GM21381 (cell line): ENCODE measurements at regions not wholly inside any gene's neighbourhood (a gene's known extent, or its start where the extent isn't known, plus 50 kb on each side); places are given as distances from the start of the nearest gene placed in this dataset.

ENCODE experiments used
- ATAC-seq: cut with Tn5 transposase; IDR thresholded peaks from one replicate; pipeline ENCODE4 v1.9.1; 2021; ENCODE audit warnings: mild to moderate bottlenecking, moderate library complexity; ENCODE audit not compliant: unreplicated experiment

- no peak for ATAC-seq
Measured at GRCh38 chr5:105807290-105807689, 1863.4 kb downstream of the EFNA5 start.

GRCh38 chr5:105806596-105806995, 1864.1 kb downstream of the EFNA5 start:
- no peak for ATAC-seq

GRCh38 chr5:105803431-105803830, 1867.3 kb downstream of the EFNA5 start:
- no peak for ATAC-seq

- no peak for ATAC-seq
Measured at GRCh38 chr5:105794578-105794977, 1876.2 kb downstream of the EFNA5 start.

- ATAC-seq: no peak
Measured at GRCh38 chr5:105789246-105789645, 1881.5 kb downstream of the EFNA5 start.

- ATAC-seq: no peak
Measured at GRCh38 chr5:105783811-105784210, 1886.9 kb downstream of the EFNA5 start.

- no peak for ATAC-seq
Measured at GRCh38 chr5:105782501-105782900, 1888.2 kb downstream of the EFNA5 start.

GRCh38 chr5:105773241-105773640, 1897.5 kb downstream of the EFNA5 start:
- no peak for ATAC-seq

GRCh38 chr5:105767267-105767666, 1903.5 kb downstream of the EFNA5 start:
- ATAC-seq: no peak

- ATAC-seq: no peak
Measured at GRCh38 chr5:105762728-105763127, 1908.0 kb downstream of the EFNA5 start.

- no peak for ATAC-seq
Measured at GRCh38 chr5:105754056-105754455, 1916.7 kb downstream of the EFNA5 start.

- no peak for ATAC-seq
Measured at GRCh38 chr5:105752801-105753200, 1917.9 kb downstream of the EFNA5 start.

- no peak for ATAC-seq
Measured at GRCh38 chr5:105751908-105752307, 1918.8 kb downstream of the EFNA5 start.

GRCh38 chr5:105745111-105745510, 1925.6 kb downstream of the EFNA5 start:
- no peak for ATAC-seq

- no peak for ATAC-seq
Measured at GRCh38 chr5:105740242-105740641, 1930.5 kb downstream of the EFNA5 start.

GRCh38 chr5:105739732-105740131, 1931.0 kb downstream of the EFNA5 start:
- no peak for ATAC-seq

GRCh38 chr5:105735704-105736103, 1935.0 kb downstream of the EFNA5 start:
- no peak for ATAC-seq

GRCh38 chr5:105730982-105731381, 1939.8 kb downstream of the EFNA5 start:
- no peak for ATAC-seq

GRCh38 chr5:105726093-105726492, 1944.6 kb downstream of the EFNA5 start:
- no peak for ATAC-seq

- no peak for ATAC-seq
Measured at GRCh38 chr5:105708442-105708841, 1962.3 kb downstream of the EFNA5 start.

- ATAC-seq: no peak
Measured at GRCh38 chr5:105702323-105702722, 1968.4 kb downstream of the EFNA5 start.

- ATAC-seq: no peak
Measured at GRCh38 chr5:105696440-105696839, 1974.3 kb downstream of the EFNA5 start.

- no peak for ATAC-seq
Measured at GRCh38 chr5:105695941-105696340, 1974.8 kb downstream of the EFNA5 start.

- no peak for ATAC-seq
Measured at GRCh38 chr5:105689596-105689995, 1981.1 kb downstream of the EFNA5 start.
